ENCODE measurements at regions not wholly inside any gene's neighbourhood (a gene's known extent, or its start where the extent isn't known, plus 50 kb on each side); places are given as distances from the start of the nearest gene placed in this dataset.

GRCh38 chr17:77782611-77783010 lies 175.9 kb upstream of the TNRC6C start:
- H3K9me3 Mint-ChIP-seq (ENCODE audit: unreplicated experiment), result no peaks in the 10 kb centered on the region
- H3K4me1 Mint-ChIP-seq (ENCODE audit: unreplicated experiment), result peaks cover 3% of the 10 kb centered on the region
- TF ChIP-seq CTCF (IDR thresholded peaks at IDR 0.05), result no peak
- H3K27ac Mint-ChIP-seq (ENCODE audit: unreplicated experiment), result no peak overlapping the region
- peaks cover 48% of the 10 kb centered on the region for H3K27me3 Mint-ChIP-seq (ENCODE audit: unreplicated experiment)
- no peaks in the 10 kb centered on the region for H3K36me3 Mint-ChIP-seq (ENCODE audit: unreplicated experiment)
- no peak for DNase-seq (ENCODE audit: extremely low spot score, unreplicated experiment)
- no peak overlapping the region for H3K4me3 Mint-ChIP-seq (ENCODE audit: unreplicated experiment)

GRCh38 chr17:77783991-77784820 lies 174.3 kb upstream of the TNRC6C start:
- no peak overlapping the region for H3K27ac Mint-ChIP-seq (ENCODE audit: unreplicated experiment)
- TF ChIP-seq CTCF (IDR thresholded peaks at IDR 0.05), result no peak
- H3K9me3 Mint-ChIP-seq (ENCODE audit: unreplicated experiment), result no peaks in the 10 kb centered on the region
- H3K27me3 Mint-ChIP-seq (ENCODE audit: unreplicated experiment), result peaks cover 60% of the 10 kb centered on the region
- peaks cover 2% of the 10 kb centered on the region for H3K4me1 Mint-ChIP-seq (ENCODE audit: unreplicated experiment)
- DNase-seq (ENCODE audit: extremely low spot score, unreplicated experiment), result no peak
- no peaks in the 10 kb centered on the region for H3K36me3 Mint-ChIP-seq (ENCODE audit: unreplicated experiment)
- H3K4me3 Mint-ChIP-seq (ENCODE audit: unreplicated experiment), result no peak overlapping the region

GRCh38 chr17:77785312-77785905 lies 173.1 kb upstream of the TNRC6C start:
- Mint-ChIP-seq H3K4me3 (ENCODE audit: unreplicated experiment) (no peak overlapping the region), H3K27ac (ENCODE audit: unreplicated experiment) (no peak overlapping the region), H3K36me3 (ENCODE audit: unreplicated experiment) (no peaks in the 10 kb centered on the region), H3K4me1 (ENCODE audit: unreplicated experiment) (no peaks in the 10 kb centered on the region), H3K27me3 (ENCODE audit: unreplicated experiment) (peaks cover 68% of the 10 kb centered on the region), H3K9me3 (ENCODE audit: unreplicated experiment) (no peaks in the 10 kb centered on the region)
- TF ChIP-seq CTCF (IDR thresholded peaks at IDR 0.05), result no peak
- no peak for DNase-seq (ENCODE audit: extremely low spot score, unreplicated experiment)

- H3K27me3 Mint-ChIP-seq (ENCODE audit: unreplicated experiment), result peaks cover 74% of the 10 kb centered on the region
- TF ChIP-seq CTCF (IDR thresholded peaks at IDR 0.05), result no peak
- no peak for DNase-seq (ENCODE audit: extremely low spot score, unreplicated experiment)
- no peak overlapping the region for H3K27ac Mint-ChIP-seq (ENCODE audit: unreplicated experiment)
- no peaks in the 10 kb centered on the region for H3K36me3 Mint-ChIP-seq (ENCODE audit: unreplicated experiment)
- no peaks in the 10 kb centered on the region for H3K4me1 Mint-ChIP-seq (ENCODE audit: unreplicated experiment)
- H3K4me3 Mint-ChIP-seq (ENCODE audit: unreplicated experiment), result no peak overlapping the region
- no peaks in the 10 kb centered on the region for H3K9me3 Mint-ChIP-seq (ENCODE audit: unreplicated experiment)
These were observed 172.4 kb upstream of the TNRC6C start for GRCh38 chr17:77786090-77786489.

GRCh38 chr17:77786740-77787505 lies 171.6 kb upstream of the TNRC6C start:
- no peak for DNase-seq (ENCODE audit: extremely low spot score, unreplicated experiment)
- Mint-ChIP-seq H3K4me3 (ENCODE audit: unreplicated experiment) (no peak overlapping the region), H3K36me3 (ENCODE audit: unreplicated experiment) (no peaks in the 10 kb centered on the region), H3K4me1 (ENCODE audit: unreplicated experiment) (no peaks in the 10 kb centered on the region), H3K27ac (ENCODE audit: unreplicated experiment) (no peak overlapping the region), H3K9me3 (ENCODE audit: unreplicated experiment) (no peaks in the 10 kb centered on the region), H3K27me3 (ENCODE audit: unreplicated experiment) (peaks cover 77% of the 10 kb centered on the region)
- TF ChIP-seq CTCF (IDR thresholded peaks at IDR 0.05), result no peak

All from osteocyte (in vitro differentiated cells).